SK-N-SH (cell line): ENCODE measurements at regions not wholly inside any gene's neighbourhood (a gene's known extent, or its start where the extent isn't known, plus 50 kb on each side); places are given as distances from the start of the nearest gene placed in this dataset.

ENCODE experiments used
- CTCF ChIA-PET: fragments of 300-600, 350-600 bp; formaldehyde crosslinking; extraction: SDS; loops from one replicate; lab custom pipeline; 2021; lab: Yijun Ruan, JAX
- POLR2A ChIA-PET: fragments of 350-600 bp; sonication (Branson Sonifier 250); formaldehyde crosslinking; extraction: SDS; loops from one replicate; lab custom pipeline; 2020; ENCODE audit warnings: antibody characterized with exemption, inconsistent platforms; lab: Yijun Ruan, JAX
- DNase-seq: peaks from one replicate; pipeline ENCODE4 v3.0.0; 2012
- H2AFZ ChIP-seq: fragments of 200-600 bp; sonication (generic); 2 replicates; pipeline ENCODE4 v1.8.1; 2016; ENCODE audit warnings: antibody characterized with exemption, mild to moderate bottlenecking, low read depth
- H3F3A ChIP-seq: fragments of 200-600 bp; sonication (generic); replicated peaks from 2 replicates; pipeline ENCODE3; 2016; ENCODE audit warnings: antibody characterized with exemption, mild to moderate bottlenecking; ENCODE audit not compliant: insufficient read depth
- H3K27ac ChIP-seq, 2 experiments: fragments of 200-500 bp in 1 of 2; fragments of 200-600 bp in 1 of 2; sonication (Bioruptor generic) in 1 of 2; sonication (generic), shearing (Covaris generic) in 1 of 2; 2 replicates each; pipeline versions ENCODE4 v1.5.1 to v1.6.1; 2014 to 2016; ENCODE audit warnings: low read depth in 2 of 2, inconsistent platforms in 1 of 2, low read length in 1 of 2, mild to moderate bottlenecking in 1 of 2, mixed read lengths in 1 of 2
- H3K27me3 ChIP-seq: fragments of 200-600 bp; sonication (generic), shearing (Covaris generic); 2 replicates; pipeline ENCODE4 v1.6.1; 2016; ENCODE audit warnings: mixed run types; ENCODE audit not compliant: insufficient read depth
- H3K36me3 ChIP-seq, 2 experiments: fragments of 200-500 bp in 1 of 2; fragments of 200-600 bp in 1 of 2; sonication (Bioruptor generic) in 1 of 2; sonication (generic) in 1 of 2; replicated peaks in 1 of 2; 2 replicates each; pipeline versions ENCODE3 to v1.5.1; 2014 to 2016; ENCODE audit warnings: low read length in 1 of 2, mild to moderate bottlenecking in 1 of 2; ENCODE audit not compliant: insufficient read depth in 2 of 2, control insufficient read depth in 1 of 2
- H3K4me1 ChIP-seq, 2 experiments: fragments of 200-500 bp in 1 of 2; fragments of 200-600 bp in 1 of 2; sonication (Bioruptor generic) in 1 of 2; sonication (generic), shearing (Covaris generic) in 1 of 2; 2 replicates each; pipeline versions ENCODE4 v1.5.1 to v1.6.1; 2014 to 2016; ENCODE audit warnings: low read depth in 1 of 2, low read length in 1 of 2, mixed run types in 1 of 2; ENCODE audit not compliant: insufficient read depth in 2 of 2, control insufficient read depth in 1 of 2
- H3K4me2 ChIP-seq: fragments of 200-600 bp; sonication (generic), shearing (Covaris generic); 2 replicates; pipeline ENCODE4 v1.6.1; 2017; ENCODE audit warnings: mixed run types
- H3K4me3 ChIP-seq, 2 experiments: fragments of 200-500 bp in 1 of 2; fragments of 200-600 bp in 1 of 2; sonication (Bioruptor generic) in 1 of 2; sonication (generic), shearing (Covaris generic) in 1 of 2; 2 replicates each; pipeline versions ENCODE4 v1.5.1 to v1.8.1; 2014 to 2016; ENCODE audit warnings: low read depth in 2 of 2, inconsistent platforms in 1 of 2, low read length in 1 of 2, mild to moderate bottlenecking in 1 of 2, mixed read lengths in 1 of 2, moderate library complexity in 1 of 2
- H3K79me2 ChIP-seq: fragments of 200-600 bp; sonication (generic); 2 replicates; pipeline ENCODE4 v1.8.1; 2017; ENCODE audit warnings: mild to moderate bottlenecking; ENCODE audit not compliant: insufficient read depth
- H3K9ac ChIP-seq: fragments of 200-600 bp; sonication (generic); 2 replicates; pipeline ENCODE4 v1.6.1; 2017; ENCODE audit warnings: mixed run types
- H3K9me2 ChIP-seq: fragments of 200-600 bp; sonication (generic); 2 replicates; pipeline ENCODE4 v1.6.1; 2017; ENCODE audit warnings: mixed run types
- H3K9me3 ChIP-seq: fragments of 200-600 bp; sonication (generic); 2 replicates; pipeline ENCODE4 v1.6.1; 2017; ENCODE audit warnings: mixed run types, mild to moderate bottlenecking, moderate library complexity
- H4K20me1 ChIP-seq: fragments of 200-600 bp; sonication (generic); 2 replicates; pipeline ENCODE4 v1.6.1; 2017; ENCODE audit warnings: mild to moderate bottlenecking, mixed run types; ENCODE audit not compliant: insufficient read depth
- ELF1 ChIP-seq: IDR thresholded peaks from 2 replicates; pipeline ENCODE4 v1.4.0; 2012
- EP300 ChIP-seq, 2 experiments: IDR thresholded peaks; 2 replicates each; pipeline versions ENCODE4 v1.4.0 to v1.6.1; 2012; ENCODE audit warnings: borderline replicate concordance in 1 of 2, low read depth in 1 of 2, low read length in 1 of 2
- EZH2phosphoT487 ChIP-seq: fragments of 200-600 bp; sonication (generic); IDR thresholded peaks from 2 replicates; pipeline ENCODE4 v1.6.1; 2017; ENCODE audit warnings: low read depth, mixed run types, mild to moderate bottlenecking, antibody characterized with exemption, moderate library complexity, borderline replicate concordance
- FOSL2 ChIP-seq: IDR thresholded peaks from 2 replicates; pipeline ENCODE4 v1.4.0; 2012; ENCODE audit warnings: low read depth, mild to moderate bottlenecking, moderate library complexity, borderline replicate concordance
- FOXJ3 ChIP-seq: sonication (generic); formaldehyde crosslinking; IDR thresholded peaks from 2 replicates; pipeline ENCODE4 v1.5.1; 2020; ENCODE audit warnings: mild to moderate bottlenecking, missing genetic modification reagents
- FOXM1 ChIP-seq: IDR thresholded peaks from 2 replicates; pipeline ENCODE4 v1.4.0; 2012; ENCODE audit warnings: low read depth, mild to moderate bottlenecking
- GABPA ChIP-seq: IDR thresholded peaks from 2 replicates; pipeline ENCODE4 v1.4.0; 2012; ENCODE audit warnings: low read depth, mild to moderate bottlenecking
- JUND ChIP-seq: IDR thresholded peaks from 2 replicates; pipeline ENCODE4 v1.4.0; 2012
- MEF2A ChIP-seq: IDR thresholded peaks from 2 replicates; pipeline ENCODE4 v1.4.0; 2012; ENCODE audit warnings: low read depth, borderline replicate concordance
- MXI1 ChIP-seq: IDR thresholded peaks from 2 replicates; pipeline ENCODE4 v1.6.1; 2012; ENCODE audit warnings: mild to moderate bottlenecking, low read depth, low read length, improper control_type of control experiment
- PBX3 ChIP-seq: IDR thresholded peaks from 2 replicates; pipeline ENCODE4; 2012
- POLR2AphosphoS5 ChIP-seq: IDR thresholded peaks from 2 replicates; pipeline ENCODE4 v1.6.1; 2012; ENCODE audit warnings: low read depth, low read length
- RAD21 ChIP-seq: IDR thresholded peaks from 2 replicates; pipeline ENCODE4 v1.6.1; 2012; ENCODE audit warnings: mild to moderate bottlenecking, low read length
- RFX5 ChIP-seq: IDR thresholded peaks from 2 replicates; pipeline ENCODE4 v1.6.1; 2012; ENCODE audit warnings: mild to moderate bottlenecking, improper control_type of control experiment, low read length
- SIN3A ChIP-seq: IDR thresholded peaks from 2 replicates; pipeline ENCODE4 v1.6.1; 2012; ENCODE audit warnings: low read depth, mild to moderate bottlenecking, low read length, moderate library complexity, borderline replicate concordance
- TAF1 ChIP-seq: IDR thresholded peaks from 2 replicates; pipeline ENCODE4 v1.6.1; 2012; ENCODE audit warnings: low read depth, mild to moderate bottlenecking, low read length, moderate library complexity, borderline replicate concordance
- TCF12 ChIP-seq: IDR thresholded peaks from 2 replicates; pipeline ENCODE4 v1.4.0; 2012
- WGBS: methylation state at CpG from one replicate; pipeline ENCODE4 v1.1.6; 2017; ENCODE audit warnings: low lambda C conversion rate; 5-methylcytosine and 5-hydroxymethylcytosine counted together
- TF ChIP-seq, protein P1 (sequence below): IDR thresholded peaks from 2 replicates; pipeline ENCODE4 v1.4.0; 2012; ENCODE audit warnings: low read depth, borderline replicate concordance
- TF ChIP-seq, protein P2 (sequence below): fragments of 150-350 bp; IDR thresholded peaks from 2 replicates; pipeline ENCODE4 v1.6.1; 2017; ENCODE audit warnings: antibody characterized with exemption, low read length, low read depth, borderline replicate concordance

DNA sequence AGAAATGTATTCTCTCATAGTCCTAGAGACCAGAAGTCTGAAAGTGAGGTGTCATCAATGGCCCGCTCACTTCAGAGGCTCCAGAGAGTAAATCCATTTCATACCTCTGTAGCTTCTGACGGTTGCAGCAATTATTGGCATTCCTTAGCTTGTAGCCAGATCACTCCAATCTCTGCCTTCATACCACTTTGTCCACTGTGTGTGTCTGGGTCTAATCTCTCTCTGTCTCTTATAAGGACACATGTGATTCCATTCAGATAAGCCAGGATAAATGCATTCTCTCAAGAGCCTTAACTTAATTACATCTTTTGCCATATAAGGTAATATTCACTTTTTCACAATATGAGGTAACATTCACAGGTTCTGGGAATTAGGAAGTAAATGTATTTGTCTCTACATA lies 365.7 kb downstream of the GXYLT1 start (continued):
- TF ChIP-seq EZH2phosphoT487: no peak
- no peak for TF ChIP-seq MXI1

- no peak overlapping the region for H3K4me2 ChIP-seq
- no peak overlapping the region for H2AFZ ChIP-seq
- WGBS: 64% methylated on average over 9 of the region's 9 CpGs
- TF ChIP-seq FOXJ3 (CRISPR knock-in tag): no peak
- TF ChIP-seq GABPA: no peak
- no peak for TF ChIP-seq RFX5
- no peak for TF ChIP-seq EP300 (IDR thresholded peaks at IDR 0.05; ENCODE audit: borderline replicate concordance in 1 of 2, low read depth in 1 of 2, low read length in 1 of 2)
- TF ChIP-seq PBX3: no peak
- no peak for TF ChIP-seq MEF2A
- no peak for TF ChIP-seq SIN3A
- H3K36me3 ChIP-seq: no peaks in the 10 kb centered on the region
- no peaks in the 10 kb centered on the region for H3K27me3 ChIP-seq
- H3K27ac ChIP-seq: no peak overlapping the region
- no peaks in the 10 kb centered on the region for H3K9me2 ChIP-seq
- ChIA-PET CTCF (no interaction called here), POLR2A (no interaction called here)
- DNase-seq: no peak
- no peaks in the 10 kb centered on the region for H3K9me3 ChIP-seq
- H4K20me1 ChIP-seq: no peaks in the 10 kb centered on the region
- H3K79me2 ChIP-seq: no peaks in the 10 kb centered on the region
- H3K9ac ChIP-seq: no peak overlapping the region
- no peak overlapping the region for H3K4me3 ChIP-seq
- H3K4me1 ChIP-seq: peaks cover 0 to 2% of the 10 kb centered on the region in 2 experiments; a peak in 1 of 4 replicates
- no peaks in the 10 kb centered on the region for H3F3A ChIP-seq
Measured at GRCh38 chr12:41777064-41777790, 367.4 kb downstream of the GXYLT1 start.

DNA sequence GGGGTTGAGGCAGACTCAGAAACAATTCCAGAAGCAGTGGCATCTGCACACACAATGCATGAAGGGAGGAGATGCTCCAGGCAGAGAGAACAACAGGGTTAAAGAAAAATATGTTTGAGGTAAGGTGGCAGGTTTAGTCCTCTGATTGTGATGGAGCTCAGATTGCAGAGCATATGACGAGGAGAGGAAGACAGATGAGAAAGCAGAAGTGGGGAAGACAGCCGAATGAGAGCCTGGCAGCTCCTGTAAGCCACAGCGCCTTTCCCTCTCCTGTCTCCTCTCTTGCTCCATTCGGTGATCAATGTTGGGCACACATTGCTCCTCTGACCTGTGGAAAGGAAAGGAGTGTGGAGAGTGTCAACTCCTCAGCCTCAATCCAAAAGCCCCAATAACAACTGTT lies 372.2 kb downstream of the GXYLT1 start:
- H3F3A ChIP-seq: no peaks in the 10 kb centered on the region
- 52% methylated on average over 4 of the region's 4 CpGs for WGBS
- POLR2A ChIA-PET: no interaction called here
- no peaks in the 10 kb centered on the region for H3K27me3 ChIP-seq
- H3K4me2 ChIP-seq: no peak overlapping the region
- H3K4me3 ChIP-seq: no peak overlapping the region
- H3K4me1 ChIP-seq: no peaks in the 10 kb centered on the region; a peak in 1 of 4 replicates
- TF ChIP-seq PBX3 (no peak), RFX5 (no peak), SIN3A (no peak), JUND (no peak), FOXM1 (no peak), TCF12 (no peak), POLR2AphosphoS5 (no peak), FOSL2 (no peak), MXI1 (no peak), TAF1 (no peak), RAD21 (no peak), EP300 (IDR thresholded peaks at IDR 0.05; ENCODE audit: borderline replicate concordance in 1 of 2, low read depth in 1 of 2, low read length in 1 of 2) (no peak), EZH2phosphoT487 (no peak), ELF1 (no peak)
- TF ChIP-seq, protein P1, sequence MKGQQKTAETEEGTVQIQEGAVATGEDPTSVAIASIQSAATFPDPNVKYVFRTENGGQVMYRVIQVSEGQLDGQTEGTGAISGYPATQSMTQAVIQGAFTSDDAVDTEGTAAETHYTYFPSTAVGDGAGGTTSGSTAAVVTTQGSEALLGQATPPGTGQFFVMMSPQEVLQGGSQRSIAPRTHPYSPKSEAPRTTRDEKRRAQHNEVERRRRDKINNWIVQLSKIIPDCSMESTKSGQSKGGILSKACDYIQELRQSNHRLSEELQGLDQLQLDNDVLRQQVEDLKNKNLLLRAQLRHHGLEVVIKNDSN: no peak
- TF ChIP-seq, protein P2, sequence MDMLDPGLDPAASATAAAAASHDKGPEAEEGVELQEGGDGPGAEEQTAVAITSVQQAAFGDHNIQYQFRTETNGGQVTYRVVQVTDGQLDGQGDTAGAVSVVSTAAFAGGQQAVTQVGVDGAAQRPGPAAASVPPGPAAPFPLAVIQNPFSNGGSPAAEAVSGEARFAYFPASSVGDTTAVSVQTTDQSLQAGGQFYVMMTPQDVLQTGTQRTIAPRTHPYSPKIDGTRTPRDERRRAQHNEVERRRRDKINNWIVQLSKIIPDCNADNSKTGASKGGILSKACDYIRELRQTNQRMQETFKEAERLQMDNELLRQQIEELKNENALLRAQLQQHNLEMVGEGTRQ: no peak
- H3K36me3 ChIP-seq: no peaks in the 10 kb centered on the region
- no peak overlapping the region for H3K27ac ChIP-seq
- no peaks in the 10 kb centered on the region for H3K9me3 ChIP-seq
- no peaks in the 10 kb centered on the region for H3K9me2 ChIP-seq
- no peaks in the 10 kb centered on the region for H3K79me2 ChIP-seq
- no peak overlapping the region for H3K9ac ChIP-seq
- no peak for DNase-seq
- CTCF ChIA-PET: no interaction called here
- no peak overlapping the region for H2AFZ ChIP-seq
- H4K20me1 ChIP-seq: no peaks in the 10 kb centered on the region
